ENCODE measurements at regions not wholly inside any gene's neighbourhood (a gene's known extent, or its start where the extent isn't known, plus 50 kb on each side); places are given as distances from the start of the nearest gene placed in this dataset.

GRCh38 chr2:76323381-76323780 is 612.7 kb upstream of the GCFC2 start:
- intact Hi-C loops (cut with micrococcal nuclease) = no loop called here

- intact Hi-C loops (cut with micrococcal nuclease) = no loop called here
Measured at GRCh38 chr2:76320716-76321115, 610.0 kb upstream of the GCFC2 start.

GRCh38 chr2:76318848-76319360 is 608.2 kb upstream of the GCFC2 start:
- intact Hi-C loops (cut with micrococcal nuclease) = no loop called here

GRCh38 chr2:76316691-76317090 is 606.0 kb upstream of the GCFC2 start:
- intact Hi-C loops (cut with micrococcal nuclease) = no loop called here

- intact Hi-C loops (cut with micrococcal nuclease) = no loop called here
Measured at GRCh38 chr2:76314271-76315020, 603.7 kb upstream of the GCFC2 start.

GRCh38 chr2:76312236-76312635 is 601.5 kb upstream of the GCFC2 start:
- intact Hi-C loops (cut with micrococcal nuclease) = no loop called here

GRCh38 chr2:76311728-76312127 is 601.0 kb upstream of the GCFC2 start:
- intact Hi-C loops (cut with micrococcal nuclease) = no loop called here

GRCh38 chr2:76310894-76311633 is 600.3 kb upstream of the GCFC2 start:
- intact Hi-C loops (cut with micrococcal nuclease) = no loop called here

- intact Hi-C loops (cut with micrococcal nuclease) = no loop called here
Measured at GRCh38 chr2:76307495-76307894, 596.8 kb upstream of the GCFC2 start.

- intact Hi-C loops (cut with micrococcal nuclease) = no loop called here
Measured at GRCh38 chr2:76298041-76298440, 587.3 kb upstream of the GCFC2 start.

- intact Hi-C loops (cut with micrococcal nuclease) = no loop called here
Measured at GRCh38 chr2:76296438-76296837, 585.7 kb upstream of the GCFC2 start.

- intact Hi-C loops (cut with micrococcal nuclease) = no loop called here
Measured at GRCh38 chr2:76295762-76296161, 585.0 kb upstream of the GCFC2 start.

- intact Hi-C loops (cut with micrococcal nuclease) = no loop called here
Measured at GRCh38 chr2:76288598-76288997, 577.9 kb upstream of the GCFC2 start.

- intact Hi-C loops (cut with micrococcal nuclease) = no loop called here
Measured at GRCh38 chr2:76288146-76288545, 577.4 kb upstream of the GCFC2 start.

GRCh38 chr2:76283350-76283749 is 572.6 kb upstream of the GCFC2 start:
- intact Hi-C loops (cut with micrococcal nuclease) = no loop called here

GRCh38 chr2:76281156-76281841 is 570.6 kb upstream of the GCFC2 start:
- intact Hi-C loops (cut with micrococcal nuclease) = no loop called here

GRCh38 chr2:76280686-76281085 is 570.0 kb upstream of the GCFC2 start:
- intact Hi-C loops (cut with micrococcal nuclease) = no loop called here

GRCh38 chr2:76279142-76279541 is 568.4 kb upstream of the GCFC2 start:
- intact Hi-C loops (cut with micrococcal nuclease) = no loop called here

GRCh38 chr2:76275788-76276187 is 565.1 kb upstream of the GCFC2 start:
- intact Hi-C loops (cut with micrococcal nuclease) = no loop called here

- intact Hi-C loops (cut with micrococcal nuclease) = no loop called here
Measured at GRCh38 chr2:76274676-76275075, 564.0 kb upstream of the GCFC2 start.

GRCh38 chr2:76274160-76274559 is 563.4 kb upstream of the GCFC2 start:
- intact Hi-C loops (cut with micrococcal nuclease) = no loop called here

GRCh38 chr2:76270096-76270710 is 559.5 kb upstream of the GCFC2 start:
- intact Hi-C loops (cut with micrococcal nuclease) = no loop called here
